LNCaP clone FGC (cell line): ENCODE measurements at regions not wholly inside any gene's neighbourhood (a gene's known extent, or its start where the extent isn't known, plus 50 kb on each side); places are given as distances from the start of the nearest gene placed in this dataset.
"Not testable (repeated sequence)": the region's sequence is repeated elsewhere in the genome, so short reads cannot be mapped to it uniquely, and the experiment has no call there.

Experiments
- DNase-seq: peaks from one replicate; pipeline ENCODE4 v3.0.0-alpha.2; 2011; ENCODE audit warnings: low read depth
- H3K4me3 ChIP-seq: 2 replicates; pipeline ENCODE4 v1.5.1; 2011; ENCODE audit warnings: mild to moderate bottlenecking, low read depth, low read length, control low read depth
- CTCF ChIP-seq: IDR thresholded peaks from 2 replicates; pipeline ENCODE4 v1.5.1; 2012; ENCODE audit warnings: mild to moderate bottlenecking; ENCODE audit not compliant: control insufficient read depth, insufficient read depth; ENCODE audit errors: extremely low read depth

- DNase-seq, result no peak
These were observed 407.5 kb upstream of the PRKCQ start for GRCh38 chr10:6987536-6987945.

GRCh38 chr10:6986927-6987326, 406.9 kb upstream of the PRKCQ start:
- DNase-seq, result no peak
- no peak overlapping the region for H3K4me3 ChIP-seq
- TF ChIP-seq CTCF, result no peak

More at GRCh38 chr10:6987536-6987945, 407.5 kb upstream of the PRKCQ start:
- no peak overlapping the region for H3K4me3 ChIP-seq
- TF ChIP-seq CTCF, result no peak

GRCh38 chr10:6985644-6986043, 405.6 kb upstream of the PRKCQ start:
- no peak for DNase-seq
- no peak for TF ChIP-seq CTCF
- H3K4me3 ChIP-seq, result no peak overlapping the region

- no peak for TF ChIP-seq CTCF
- no peak overlapping the region for H3K4me3 ChIP-seq
- DNase-seq, result no peak
These were observed 404.9 kb upstream of the PRKCQ start for GRCh38 chr10:6984971-6985370.

GRCh38 chr10:6984016-6984415, 403.9 kb upstream of the PRKCQ start:
- H3K4me3 ChIP-seq, DNase-seq: not testable (repeated sequence)

- TF ChIP-seq CTCF, result no peak
- no peak overlapping the region for H3K4me3 ChIP-seq
- no peak for DNase-seq
These were observed 400.3 kb upstream of the PRKCQ start for GRCh38 chr10:6980353-6980752.

- H3K4me3 ChIP-seq, result no peak overlapping the region
- TF ChIP-seq CTCF, result no peak
- no peak for DNase-seq
These were observed 399.3 kb upstream of the PRKCQ start for GRCh38 chr10:6979371-6979770.

GRCh38 chr10:6978187-6978627, 398.1 kb upstream of the PRKCQ start:
- no peak overlapping the region for H3K4me3 ChIP-seq
- TF ChIP-seq CTCF, result no peak
- no peak for DNase-seq
